Stimulated activated CD8-positive, alpha-beta memory T cell treated with anti-CD3 and anti-CD28 coated beads, Interleukin-7, amount 100 ng/mL, for 48 hours (primary cell): ENCODE measurements at regions not wholly inside any gene's neighbourhood (a gene's known extent, or its start where the extent isn't known, plus 50 kb on each side); places are given as distances from the start of the nearest gene placed in this dataset.

Experiments
- DNase-seq, 2 donors: peaks; one replicate each; pipeline ENCODE4 v3.0.0-alpha.2; 2020; ENCODE audit warnings: low read depth in 1 of 2; ENCODE audit errors: extremely low read depth in 1 of 2

- DNase-seq = no peak
Measured at GRCh38 chr9:105828171-105828570, 133.8 kb downstream of the TMEM38B start.

DNA sequence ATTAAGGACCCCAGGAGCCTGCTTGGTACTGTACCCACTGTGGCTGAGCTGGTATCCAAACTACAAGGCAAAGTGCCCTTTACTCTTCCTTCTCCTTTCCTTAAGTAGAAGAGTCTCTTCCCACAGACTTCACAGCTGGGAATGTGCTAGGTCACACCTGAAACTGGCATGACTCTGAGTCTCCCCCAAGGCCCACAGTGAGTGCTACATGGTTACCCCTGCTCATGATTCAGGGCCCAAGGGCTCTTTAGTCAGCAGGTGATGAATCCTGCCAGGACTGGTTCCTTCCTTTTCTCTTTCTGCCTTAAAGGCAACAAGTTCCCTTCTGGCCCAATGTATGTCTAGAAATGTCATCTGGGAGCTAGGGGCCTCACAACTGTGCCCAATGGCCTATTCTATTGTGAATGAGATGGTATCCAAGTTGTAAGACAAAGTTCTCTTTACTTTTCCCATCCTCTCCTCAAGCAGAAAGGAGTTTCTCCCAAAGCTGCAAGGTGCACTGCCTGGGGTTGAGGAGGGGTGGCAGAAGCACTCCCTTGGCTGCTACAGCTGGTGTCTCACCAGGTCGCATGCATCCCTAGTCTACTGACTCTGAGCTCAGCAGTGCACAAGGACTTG, 134.4 kb downstream of the TMEM38B start:
- no peak for DNase-seq

GRCh38 chr9:105830461-105830860, 136.1 kb downstream of the TMEM38B start:
- DNase-seq = no peak

GRCh38 chr9:105832096-105832710, 137.9 kb downstream of the TMEM38B start:
- no peak for DNase-seq

GRCh38 chr9:105833271-105833975, 139.1 kb downstream of the TMEM38B start:
- DNase-seq = no peak

DNA sequence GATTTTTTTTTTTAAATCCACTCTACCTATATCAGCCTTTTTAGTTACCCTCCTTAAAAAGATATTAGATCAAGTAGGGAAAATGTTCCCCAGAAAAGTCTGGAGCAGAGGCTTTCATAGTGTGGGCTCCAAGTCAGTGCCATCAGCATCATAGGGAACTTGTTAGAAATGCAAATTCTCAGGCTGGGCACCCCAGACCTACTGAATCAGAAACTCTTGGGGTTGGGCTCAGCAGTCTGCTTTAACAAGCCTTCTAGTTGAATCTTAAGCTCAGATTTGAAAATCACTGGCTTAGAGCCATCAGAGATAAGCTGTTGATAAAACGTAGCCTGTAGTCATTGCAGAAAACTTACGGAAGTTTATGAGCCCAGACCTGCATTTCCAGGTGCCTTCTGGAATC, 140.1 kb downstream of the TMEM38B start:
- no peak for DNase-seq

DNA sequence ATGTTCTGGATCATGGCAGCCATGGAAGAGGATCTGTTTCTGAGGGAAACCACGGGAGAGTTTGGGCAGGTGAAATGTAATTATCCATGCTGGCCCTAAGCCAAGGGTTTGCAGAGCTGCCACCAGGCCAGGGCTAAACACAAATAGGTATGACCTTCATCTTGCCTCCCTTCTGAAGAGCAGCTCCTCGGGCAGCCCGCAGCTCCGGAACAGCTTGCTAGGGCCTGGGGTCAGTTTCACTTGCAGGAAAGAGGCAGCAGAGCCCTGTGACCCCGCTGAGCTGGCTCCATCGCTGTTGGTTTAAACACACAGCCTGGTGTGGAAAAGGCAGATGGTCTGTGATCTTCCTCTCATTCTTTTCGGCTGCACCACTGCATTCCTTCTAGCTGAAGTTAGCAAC, 141.4 kb downstream of the TMEM38B start:
- no peak for DNase-seq

- no peak for DNase-seq
Measured at GRCh38 chr9:105836936-105837660, 142.8 kb downstream of the TMEM38B start.

DNA sequence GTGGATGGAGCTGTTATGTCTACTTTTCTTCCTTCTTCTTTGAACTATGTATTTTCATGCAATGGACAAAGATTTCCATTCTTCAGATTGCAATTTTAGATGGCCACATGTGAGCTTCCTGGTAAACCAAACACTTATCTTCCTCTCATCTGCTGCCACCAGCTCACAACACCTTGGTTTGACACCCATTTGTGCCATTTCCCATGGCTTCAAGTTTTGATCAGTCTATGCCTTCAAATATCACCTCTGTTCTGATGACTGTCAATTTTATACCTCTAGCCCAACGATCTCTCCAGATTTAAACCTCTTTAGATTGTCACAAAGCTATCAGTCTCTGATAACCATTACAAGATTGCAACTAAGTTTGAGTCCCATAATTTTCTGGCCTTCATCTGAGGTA, 147.2 kb downstream of the TMEM38B start:
- no peak for DNase-seq

DNA sequence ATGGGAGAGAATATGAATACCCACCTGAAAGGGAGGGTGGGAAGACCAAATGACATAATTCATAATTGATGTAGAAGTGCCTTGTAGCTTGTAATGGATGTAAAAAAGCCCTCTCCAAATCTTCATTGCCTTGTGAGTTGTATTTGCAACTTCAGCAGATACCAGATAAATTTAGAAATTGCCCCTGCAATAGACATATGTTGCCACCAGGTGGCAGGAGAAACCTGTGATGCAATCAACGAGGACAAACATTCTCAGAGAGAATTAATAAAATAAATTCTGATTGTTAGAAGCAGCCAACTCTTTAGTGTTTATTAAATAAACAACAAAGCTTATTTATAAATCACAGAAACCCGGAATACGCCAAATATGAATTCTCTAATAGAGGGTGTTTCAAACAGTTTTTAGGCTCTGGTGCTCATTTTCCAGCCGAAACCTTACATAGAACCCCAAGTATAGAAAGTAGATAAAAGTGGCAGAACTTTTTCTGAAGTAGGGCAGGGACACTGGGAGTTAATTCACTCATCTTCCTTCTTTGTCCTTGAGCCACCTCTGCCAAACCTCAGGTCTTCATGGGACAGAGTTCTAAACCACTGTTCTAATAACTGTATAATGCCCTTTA, 147.8 kb downstream of the TMEM38B start:
- DNase-seq = no peak

GRCh38 chr9:105846825-105847224, 152.5 kb downstream of the TMEM38B start:
- no peak for DNase-seq

DNA sequence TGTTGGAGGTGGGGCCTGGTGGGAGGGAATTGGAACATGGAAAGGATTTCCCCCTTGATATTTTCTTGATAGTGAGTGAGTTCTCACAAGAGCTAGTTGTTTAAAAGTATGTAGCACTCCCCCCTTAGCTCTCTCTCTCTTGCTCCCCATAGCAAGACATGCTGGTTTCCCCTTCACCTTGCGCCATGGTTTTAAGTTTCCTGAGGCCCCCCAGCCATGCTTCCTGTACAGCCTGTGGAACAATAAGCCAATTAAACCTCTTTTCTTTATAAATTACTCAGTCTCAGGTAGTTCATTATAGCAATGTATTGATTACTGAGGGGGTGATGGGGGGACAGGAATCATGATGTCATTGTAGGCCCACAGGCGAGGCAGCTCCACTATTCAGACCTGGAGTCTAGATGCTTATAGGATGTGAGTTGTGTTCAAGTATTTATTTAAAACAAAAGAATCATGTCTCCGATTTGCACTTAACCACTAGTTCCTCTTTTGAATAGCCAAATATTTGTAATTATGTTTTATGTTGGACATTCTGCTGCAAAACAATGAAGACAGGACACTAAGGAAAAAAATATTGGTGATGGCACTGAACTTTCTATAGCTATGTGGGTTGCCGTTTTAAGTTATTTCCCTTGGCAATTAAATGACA, 156.6 kb downstream of the TMEM38B start:
- DNase-seq = no peak

DNA sequence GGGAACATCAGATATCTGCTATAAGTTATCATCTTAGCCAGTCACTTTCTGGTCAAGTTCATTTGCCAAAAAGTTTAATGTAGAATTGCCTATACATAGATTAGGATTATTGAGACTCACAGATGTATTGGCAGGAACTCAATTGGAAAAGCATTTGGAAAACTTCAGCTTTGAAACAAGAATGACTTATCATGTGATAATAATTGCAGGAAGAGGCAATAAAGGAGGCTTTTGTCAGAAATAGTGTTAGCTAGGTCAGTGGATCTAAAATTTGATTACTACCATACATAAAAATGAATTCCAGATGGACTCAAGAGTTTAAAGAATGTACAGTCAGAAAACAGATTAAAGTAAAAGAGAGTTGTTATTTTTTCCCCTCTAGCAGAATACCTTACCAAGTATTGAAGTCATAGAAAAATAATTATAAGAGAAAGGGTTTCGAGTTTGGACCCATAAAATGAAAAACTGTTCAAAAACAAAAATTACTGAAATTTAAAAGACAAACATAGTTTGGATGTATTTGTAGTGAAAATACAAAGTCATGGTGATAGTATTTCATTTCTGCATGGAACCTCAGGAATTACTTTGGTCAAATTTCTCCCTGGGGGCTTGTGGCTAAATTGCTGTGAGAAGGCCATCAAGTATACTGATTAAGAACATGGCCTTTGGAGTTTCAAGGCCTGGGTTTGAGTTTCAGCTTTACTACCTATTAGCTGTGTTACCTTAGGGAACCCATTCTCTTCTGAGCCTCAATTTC, 159.9 kb downstream of the TMEM38B start:
- no peak for DNase-seq

DNA sequence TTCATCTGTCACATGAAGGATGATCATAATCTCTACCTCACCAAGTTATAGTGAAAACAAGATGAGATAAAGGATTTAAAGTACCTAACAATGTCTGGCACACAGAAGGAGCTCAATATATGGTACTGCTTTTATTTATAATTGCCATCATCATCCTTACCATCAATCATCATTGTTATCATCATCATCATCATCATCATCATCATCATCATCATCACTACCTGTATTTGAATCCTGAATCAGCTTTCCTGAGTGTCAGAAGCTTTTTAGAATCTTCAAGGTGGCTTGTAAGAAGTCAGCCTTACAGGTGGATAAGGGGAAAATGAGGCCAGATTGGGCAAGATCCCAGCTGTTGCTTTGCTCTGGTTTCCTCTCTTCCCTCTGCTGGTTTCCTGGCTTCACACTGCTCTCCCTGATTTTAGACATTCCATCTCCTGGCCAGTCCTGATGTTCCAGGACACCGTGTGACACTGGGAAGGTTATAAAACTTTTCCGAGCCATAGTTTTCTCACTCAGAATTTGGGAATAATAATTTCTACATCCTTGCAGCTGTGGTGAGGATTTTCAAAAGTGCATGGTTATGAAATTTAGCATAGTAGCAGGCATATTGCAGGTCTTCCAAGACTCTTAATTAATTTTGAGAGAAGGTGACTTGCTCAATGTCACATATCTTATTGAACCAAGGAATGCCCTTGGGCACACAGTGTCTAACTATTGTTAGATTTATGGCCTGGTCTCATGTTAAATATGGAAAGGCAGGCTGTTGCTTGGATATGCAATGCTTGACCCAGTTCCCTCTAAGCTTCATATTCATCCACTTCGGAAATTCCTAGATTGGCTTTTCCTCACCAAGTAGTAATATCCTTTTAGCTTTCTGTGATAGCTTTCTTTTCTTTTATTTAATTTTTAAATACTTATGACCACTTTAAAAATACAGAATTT, 160.7 kb downstream of the TMEM38B start:
- DNase-seq = no peak

GRCh38 chr9:105855987-105856386, 161.6 kb downstream of the TMEM38B start:
- no peak for DNase-seq

GRCh38 chr9:105858006-105858690, 163.8 kb downstream of the TMEM38B start:
- DNase-seq = no peak

GRCh38 chr9:105858877-105859276, 164.5 kb downstream of the TMEM38B start:
- DNase-seq = no peak

DNA sequence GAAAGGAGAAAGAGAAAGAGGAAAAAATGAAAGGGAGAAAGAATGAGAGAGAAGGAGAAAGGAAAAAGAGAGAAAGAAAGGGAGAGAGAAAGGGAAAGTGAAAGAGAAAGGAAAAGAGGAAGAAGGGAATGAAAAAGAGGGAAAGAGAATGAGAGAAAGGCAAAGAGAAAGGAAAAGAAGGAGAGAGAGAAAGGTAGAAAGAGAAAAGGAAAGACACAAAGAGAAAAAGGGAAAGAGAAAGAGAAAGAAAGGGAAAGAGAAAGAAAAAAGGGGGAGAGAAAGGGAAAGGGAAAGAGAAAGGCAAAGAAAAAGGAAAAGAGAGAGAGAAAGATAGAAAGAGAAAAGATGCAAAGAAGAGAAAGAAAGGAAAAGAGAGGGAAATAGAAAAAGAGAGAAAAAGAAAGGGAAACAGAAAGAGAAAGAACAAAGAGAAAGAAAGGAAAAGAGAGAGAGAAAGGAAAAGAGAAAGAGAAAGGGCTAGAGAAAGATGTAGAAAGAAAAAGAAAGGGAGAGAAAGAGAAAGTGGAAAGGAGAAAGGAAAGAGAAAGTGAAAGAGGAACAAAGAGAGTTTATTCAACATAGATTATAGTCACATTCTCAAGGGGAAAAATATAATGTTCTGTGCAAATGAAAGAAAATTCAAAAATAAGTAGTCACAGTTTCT, 165.2 kb downstream of the TMEM38B start:
- DNase-seq = no peak
